CD4-positive, alpha-beta T cell treated with Interleukin-4 for 1 hour (primary cell): ENCODE measurements at regions not wholly inside any gene's neighbourhood (a gene's known extent, or its start where the extent isn't known, plus 50 kb on each side); places are given as distances from the start of the nearest gene placed in this dataset.
"Not testable (repeated sequence)": the region's sequence is repeated elsewhere in the genome, so short reads cannot be mapped to it uniquely, and the experiment has no call there.

Experiments
- DNase-seq, 2 donors: peaks; one replicate each; pipeline ENCODE4 v3.0.0-alpha.2; 2020 to 2022

DNA sequence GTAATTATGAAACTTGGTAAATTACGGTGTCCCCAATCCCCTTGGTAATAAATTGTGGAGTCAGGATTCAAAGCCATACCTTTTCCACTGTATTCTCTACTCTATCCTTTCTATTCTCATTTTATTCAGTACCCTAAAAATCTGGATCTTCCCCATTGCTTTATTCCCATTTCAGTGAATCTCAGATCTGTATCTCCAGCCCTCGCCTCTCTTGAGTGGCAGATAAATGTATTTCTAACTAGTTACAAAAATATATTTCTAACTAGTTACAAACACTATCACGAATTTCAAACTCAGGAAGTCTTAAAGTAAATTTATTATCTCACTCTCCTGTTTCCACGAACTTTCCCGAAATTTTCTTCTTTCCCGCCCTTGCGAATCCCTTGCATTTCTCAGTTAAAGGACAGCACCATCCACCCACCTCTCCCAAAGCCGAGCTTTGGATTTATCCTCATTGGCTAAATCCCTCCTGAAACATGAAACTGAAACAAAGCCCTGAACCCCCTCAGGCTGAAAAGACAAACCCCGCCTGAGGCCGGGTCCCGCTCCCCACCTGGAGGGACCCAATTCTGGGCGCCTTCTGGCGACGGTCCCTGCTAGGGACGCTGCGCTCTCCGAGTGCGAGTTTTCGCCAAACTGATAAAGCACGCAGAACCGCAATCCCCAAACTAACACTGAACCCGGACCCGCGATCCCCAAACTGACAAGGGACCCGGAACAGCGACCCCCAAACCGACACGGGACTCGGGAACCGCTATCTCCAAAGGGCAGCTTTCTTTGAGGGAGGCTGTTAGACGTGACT lies 164.3 kb upstream of the PABPC3 start:
- DNase-seq, result no peak

DNA sequence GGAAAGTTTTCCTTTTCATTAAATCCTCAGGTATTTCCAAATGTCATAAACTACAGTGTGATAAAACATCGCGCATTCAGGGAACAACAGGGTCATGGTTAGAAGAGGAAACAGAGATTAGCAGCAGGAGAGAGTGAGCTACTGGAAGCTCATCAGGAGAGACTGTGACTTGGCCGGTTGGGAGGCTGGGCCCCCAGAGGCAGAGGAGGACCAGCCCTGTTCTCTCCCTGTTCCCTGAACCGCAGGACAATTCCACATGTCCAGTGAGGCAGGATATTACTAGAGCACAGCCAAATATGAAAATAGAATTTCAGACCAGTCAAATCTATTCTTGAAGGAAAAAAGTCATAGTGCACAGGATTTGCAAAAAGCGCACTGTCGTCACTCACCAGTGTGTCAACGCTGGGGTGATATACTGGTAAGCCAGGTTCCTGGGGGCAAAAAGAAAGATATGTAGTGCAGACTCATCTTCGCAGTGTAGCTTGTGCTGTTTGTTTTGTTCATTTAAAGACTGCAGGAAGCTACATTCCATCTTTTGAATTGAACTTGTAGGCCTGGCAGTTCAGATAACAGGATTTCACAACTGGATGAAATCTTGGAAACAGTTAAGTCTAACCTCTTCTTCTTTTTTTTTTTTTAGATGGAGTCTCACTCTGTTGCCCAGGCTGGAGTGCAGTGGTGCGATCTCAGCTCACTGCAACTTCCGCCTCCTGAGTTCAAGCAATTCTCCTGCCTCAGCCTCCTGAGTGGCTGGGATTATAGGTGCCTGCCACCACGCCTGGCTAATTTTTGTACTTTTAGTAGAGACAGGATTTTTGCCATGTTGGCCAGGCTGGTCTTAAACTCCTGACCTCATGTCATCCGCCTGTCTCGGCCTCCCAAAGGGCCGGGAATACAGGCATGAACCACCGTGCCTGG lies 162.6 kb upstream of the PABPC3 start:
- not testable (repeated sequence) for DNase-seq

DNA sequence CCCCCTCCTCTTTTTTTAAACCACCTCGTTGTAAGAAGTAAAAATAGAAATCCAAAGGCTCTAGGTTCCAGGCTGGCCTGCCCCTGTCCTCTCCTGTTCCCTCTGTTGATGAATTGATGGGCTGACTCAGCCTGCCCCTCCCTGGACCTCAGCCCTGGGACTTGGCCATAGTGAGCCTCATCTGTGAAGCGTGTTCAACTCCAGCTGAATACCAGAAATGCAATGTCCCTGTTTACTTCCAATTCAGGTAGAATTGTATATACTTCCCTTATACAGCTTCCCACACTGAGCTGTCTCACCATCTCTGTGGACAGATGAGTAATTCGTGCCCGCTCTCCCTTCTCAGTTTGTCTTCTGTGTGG lies 161.9 kb upstream of the PABPC3 start:
- DNase-seq, result not testable (repeated sequence)

DNA sequence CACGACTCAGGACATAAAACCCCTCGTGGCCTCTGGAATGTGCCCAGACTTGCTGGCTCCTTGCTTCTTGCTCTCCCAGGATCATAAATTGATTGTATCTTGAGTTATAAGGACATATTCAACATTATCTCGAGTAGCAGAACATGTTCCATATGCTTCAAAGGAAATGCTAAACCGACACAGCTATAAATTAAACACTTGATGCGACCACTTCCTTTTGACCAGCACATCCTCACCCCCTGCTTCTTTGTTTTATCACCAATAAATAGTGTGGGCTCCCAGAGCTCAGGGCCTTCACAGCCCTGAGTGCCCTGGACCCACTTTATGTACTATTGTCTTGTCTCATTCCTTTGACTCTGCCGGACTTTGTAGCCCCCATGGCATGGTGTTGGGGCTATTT lies 157.0 kb upstream of the PABPC3 start:
- DNase-seq, result no peak

DNA sequence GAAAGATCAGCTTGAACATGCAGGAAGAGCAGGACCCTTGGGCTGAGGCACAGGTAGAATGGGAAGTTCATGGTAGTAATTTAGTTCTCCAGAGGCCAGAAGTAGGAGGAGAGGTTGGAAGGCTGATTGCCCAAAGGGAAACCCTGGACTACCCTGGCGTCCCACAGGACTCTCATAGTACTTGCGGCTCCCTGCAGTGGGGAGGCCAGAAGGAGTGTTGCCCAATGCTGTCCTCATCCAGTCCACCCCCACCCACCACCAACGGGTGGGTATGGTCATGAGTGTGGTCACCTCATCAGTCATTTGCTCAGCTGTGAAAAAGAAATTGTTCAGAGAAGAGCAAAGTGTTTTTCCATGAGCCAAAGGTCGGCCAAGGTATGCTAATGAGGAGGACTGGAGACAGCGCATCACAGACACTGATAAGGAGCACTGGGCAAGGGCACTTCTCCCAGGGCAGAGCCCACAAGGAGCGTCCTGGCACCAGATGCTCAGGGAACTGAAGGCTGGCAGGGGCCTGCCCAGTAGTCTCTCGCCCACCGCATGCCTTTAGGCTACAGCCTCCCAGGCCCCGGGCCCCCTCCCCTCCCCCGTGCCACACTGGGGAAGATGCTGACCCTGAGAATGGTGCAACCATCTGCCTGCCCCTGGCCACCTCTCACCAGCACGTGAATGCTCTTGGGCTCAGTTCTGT lies 154.8 kb upstream of the PABPC3 start:
- DNase-seq, result not testable (repeated sequence)

DNA sequence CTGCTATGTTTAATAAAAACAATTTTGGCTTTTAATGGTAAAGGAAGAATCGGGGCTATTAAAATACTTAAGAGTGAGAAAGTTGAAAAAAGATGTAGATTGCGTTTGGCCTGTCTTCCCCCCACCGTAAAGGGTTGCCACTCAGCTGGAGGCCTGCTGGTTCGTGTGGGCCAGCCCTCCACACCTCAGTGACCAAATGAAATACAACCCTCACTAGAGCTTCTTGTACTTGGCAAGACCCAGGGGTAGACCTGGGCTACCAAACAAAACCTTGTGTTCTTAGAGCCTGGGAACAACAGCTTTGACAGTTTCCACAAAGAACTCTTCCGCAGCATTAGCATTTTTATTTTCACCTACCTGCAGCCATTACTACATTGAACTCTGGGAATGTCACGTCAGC lies 152.8 kb upstream of the PABPC3 start:
- DNase-seq, result no peak

DNA sequence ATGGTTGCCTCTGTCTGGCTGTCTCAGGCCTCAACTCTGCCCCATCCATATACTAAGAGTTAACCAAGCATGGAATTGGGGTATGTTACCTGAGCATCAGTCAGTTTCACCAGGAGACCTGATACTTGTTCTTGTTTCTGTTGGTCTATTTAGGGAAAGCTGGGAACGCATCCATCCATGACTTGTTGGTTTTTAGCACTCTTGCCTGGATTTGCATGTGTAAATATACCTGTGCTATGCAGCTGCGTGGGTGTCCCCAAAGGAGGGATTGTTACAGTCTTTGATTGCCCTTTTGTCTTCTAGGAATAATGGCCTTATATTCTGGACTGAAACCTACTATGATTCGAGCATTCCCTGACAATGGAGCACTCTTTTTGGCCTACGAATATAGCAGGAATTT lies 151.9 kb upstream of the PABPC3 start:
- DNase-seq, result not testable (repeated sequence)

DNA sequence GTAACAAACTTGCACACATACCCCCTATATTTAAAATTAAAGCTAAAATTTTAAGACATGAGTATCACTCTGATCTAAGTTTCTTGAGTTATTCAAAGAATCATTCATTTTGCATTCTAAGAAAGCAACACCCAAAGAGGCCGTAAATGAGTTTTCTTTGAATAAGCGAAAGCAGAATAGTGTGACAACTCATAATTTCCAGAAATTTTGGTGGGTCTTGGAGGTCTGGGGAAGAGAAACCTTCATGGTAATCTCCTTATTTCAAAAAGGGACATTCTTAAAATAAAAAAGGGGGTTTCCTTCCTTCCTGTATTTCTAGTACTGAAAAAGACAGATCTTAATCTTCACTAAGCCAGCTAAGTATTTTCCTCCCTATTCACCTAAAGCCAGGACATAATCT lies 147.0 kb upstream of the PABPC3 start:
- DNase-seq, result not testable (repeated sequence)

DNA sequence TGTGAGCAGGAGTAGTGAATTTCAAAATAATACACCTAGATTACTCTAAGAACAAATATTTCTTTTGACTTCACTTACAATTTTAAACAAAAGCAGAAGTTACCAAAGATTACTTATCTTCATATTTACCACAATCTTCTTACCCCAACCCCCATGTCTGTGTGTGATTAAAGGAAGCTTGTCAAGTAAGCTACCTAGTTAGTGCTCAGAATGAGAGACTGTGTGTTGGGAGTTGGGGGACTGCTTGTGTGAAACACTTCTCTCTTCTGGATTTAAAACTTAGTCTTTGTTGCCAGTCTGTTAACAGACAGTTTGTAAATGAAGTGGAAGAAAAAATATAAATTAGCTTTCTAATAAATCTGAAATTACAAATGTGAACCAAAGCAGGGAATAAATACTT lies 145.3 kb upstream of the PABPC3 start:
- DNase-seq, result not testable (repeated sequence)

DNA sequence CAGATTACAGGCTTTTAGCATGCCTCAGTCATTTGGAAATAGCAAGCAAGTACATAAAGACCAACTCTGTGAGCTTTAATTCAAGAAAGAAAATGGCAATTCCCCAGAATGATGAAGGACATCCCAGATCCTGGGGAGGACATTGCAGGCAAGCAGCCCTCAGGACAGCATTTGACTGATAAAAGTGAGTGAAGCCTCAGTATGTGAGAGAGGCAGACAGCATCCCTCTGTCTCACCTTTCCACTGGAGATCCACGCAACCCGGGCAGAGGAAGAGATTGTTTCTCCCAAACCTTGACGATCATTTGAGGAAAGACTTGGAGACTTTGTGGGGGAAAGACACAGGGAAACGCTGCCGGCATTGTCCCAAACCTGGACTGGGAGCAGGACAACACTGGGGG lies 128.0 kb upstream of the PABPC3 start:
- not testable (repeated sequence) for DNase-seq

DNA sequence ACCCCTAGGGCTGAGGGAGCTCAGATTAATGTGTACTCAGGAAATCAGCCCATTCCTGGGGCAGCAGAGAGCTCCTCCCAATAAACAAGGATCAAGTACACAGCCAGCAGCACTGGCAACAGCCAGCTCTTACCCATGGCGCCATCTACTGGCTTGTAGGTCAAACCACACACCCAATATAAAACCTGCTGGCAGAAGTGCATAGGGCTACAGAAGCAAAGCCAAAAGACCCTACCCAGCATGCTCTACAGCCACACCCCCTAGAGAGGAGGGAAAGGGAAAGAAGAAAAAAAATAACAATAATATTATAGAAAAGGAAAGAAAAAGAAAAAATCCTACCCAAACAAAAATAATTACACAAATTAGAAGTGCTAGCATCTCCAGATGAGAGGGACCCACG lies 127.5 kb upstream of the PABPC3 start:
- DNase-seq, result peak in 1 of 2 donors; percentile 22

DNA sequence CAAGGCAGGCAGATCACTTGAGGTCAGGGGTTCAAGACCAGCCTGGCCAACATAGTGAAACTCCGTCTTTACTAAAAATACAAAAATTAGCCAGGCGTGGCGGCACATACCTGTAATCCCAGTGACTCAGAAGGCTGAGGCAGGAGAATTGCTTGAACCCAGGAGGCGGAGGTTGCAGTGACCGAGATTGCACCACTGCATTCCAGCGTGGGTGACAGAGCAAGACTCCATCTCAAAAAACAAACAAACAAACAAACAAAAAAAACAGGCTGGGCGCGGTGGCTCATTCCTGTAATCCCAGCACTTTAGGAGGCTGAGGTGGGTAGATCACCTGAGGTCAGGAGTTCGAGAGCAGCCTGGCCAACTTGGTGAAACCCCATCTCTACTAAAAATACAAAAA lies 122.8 kb upstream of the PABPC3 start:
- not testable (repeated sequence) for DNase-seq

DNA sequence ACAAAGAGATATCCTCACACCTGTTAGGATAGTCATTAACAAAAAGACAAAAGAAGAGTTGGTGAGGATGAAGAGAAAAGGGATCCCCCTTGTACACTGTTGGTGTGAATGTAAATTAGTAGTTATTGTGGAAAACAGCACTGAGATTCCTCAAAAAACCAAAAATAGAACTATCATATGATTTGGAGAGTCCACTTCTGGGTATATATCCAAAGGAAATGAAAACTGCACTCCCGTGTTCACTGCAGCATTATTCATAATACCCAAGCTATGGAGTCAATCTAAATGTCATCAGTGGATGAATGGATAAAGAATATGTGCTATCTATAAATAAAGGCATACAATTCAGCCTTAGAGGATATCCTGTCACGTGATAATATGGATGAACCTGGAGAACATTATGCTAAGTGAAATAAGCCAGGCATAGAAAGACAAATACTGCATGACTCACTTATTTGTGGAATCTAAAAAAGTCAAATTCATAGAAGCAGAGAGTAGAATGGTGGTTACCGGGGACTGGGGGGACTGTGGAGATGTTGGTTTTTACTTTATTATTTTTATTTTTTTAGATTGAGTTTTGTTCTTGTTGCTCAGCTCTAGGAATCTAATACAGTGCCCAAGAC lies 114.6 kb upstream of the PABPC3 start:
- not testable (repeated sequence) for DNase-seq

DNA sequence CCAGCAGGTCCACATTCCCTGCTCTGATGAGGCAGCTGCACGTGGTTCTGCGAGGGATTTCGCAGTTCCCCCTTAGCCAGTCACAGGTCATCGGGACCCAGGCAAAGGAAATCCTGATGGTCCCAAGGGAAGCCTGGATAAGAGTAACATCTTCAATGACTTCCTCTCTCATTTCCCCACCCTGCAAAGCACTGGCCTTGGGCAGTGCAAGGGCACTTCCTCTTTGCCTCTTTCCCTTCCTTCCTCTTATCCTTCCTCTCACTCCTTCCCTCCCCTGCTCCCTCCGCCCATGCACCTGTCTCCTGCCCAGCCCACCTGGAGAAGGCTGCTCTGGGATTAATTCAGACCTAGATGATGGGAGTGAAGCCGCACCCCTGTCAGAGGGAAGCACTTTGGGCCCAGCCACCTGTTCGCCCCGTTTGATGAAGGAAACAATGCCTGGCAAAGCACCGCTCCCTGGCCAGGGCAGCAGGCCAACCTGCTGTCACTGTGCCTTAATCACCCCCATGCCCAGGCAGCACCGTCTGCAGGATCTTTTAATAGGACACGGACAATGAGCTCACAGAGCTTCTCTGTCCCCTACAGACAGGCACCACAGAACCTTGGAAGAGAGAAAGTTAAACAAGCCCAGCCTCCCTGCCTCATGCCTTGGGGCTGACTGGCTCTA lies 113.5 kb upstream of the PABPC3 start:
- no peak for DNase-seq

DNA sequence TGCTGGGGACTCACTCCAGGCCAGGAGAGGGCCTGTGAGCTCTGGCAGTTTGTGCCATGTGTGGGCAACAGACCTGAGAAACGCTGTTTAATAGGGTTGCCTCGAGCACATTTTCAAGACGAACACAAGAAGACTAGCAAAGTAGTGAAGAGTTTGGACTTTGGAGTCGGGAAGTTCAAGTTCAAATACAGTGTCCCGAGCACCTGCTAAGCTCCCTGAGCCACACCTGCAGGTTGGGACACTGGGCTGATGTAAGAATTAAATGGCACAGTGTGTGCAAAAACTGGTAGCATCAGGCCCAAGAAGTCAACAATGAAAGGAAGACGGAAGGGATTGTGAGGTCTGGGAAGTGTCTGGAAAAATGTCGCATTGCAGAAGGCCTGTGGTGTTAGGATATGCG lies 112.8 kb upstream of the PABPC3 start:
- no peak for DNase-seq

DNA sequence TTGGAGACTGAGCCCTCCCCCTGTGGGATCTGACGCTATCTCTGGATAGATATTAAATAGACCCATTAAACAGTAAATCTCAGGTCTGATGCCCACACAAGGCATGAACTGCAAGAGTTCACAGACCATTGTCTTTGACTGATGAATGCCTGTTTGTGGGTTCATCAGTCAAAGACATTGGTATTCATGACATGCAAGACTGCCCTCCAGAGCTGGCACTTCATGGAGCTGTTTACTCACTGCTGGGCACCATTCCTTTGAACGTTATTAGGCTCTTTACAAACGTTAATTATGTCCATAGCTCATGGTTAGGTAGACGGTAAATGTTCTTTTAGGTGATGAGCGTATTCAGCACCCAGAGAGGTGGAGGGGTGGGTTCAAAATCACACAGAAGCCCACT lies 111.8 kb upstream of the PABPC3 start:
- DNase-seq, result no peak

DNA sequence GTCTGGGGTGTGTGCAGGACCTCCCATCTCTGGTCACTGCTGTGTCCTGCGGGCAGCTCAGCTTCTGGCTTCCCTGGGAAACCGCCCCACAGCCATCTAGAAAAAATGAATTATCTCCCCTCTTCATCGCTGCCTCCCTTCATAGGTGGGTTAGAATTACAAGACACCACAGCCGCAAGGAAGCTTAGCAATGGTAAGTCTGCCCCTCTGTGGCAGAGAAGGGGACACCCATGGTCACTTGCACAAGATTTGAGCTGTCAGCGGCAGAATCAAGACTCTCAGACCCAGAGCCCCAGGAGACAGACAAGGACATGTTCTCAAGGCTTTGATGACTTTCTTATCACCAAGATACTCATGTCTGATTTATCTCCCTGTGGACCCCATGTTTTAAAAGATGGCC lies 110.8 kb upstream of the PABPC3 start:
- no peak for DNase-seq

DNA sequence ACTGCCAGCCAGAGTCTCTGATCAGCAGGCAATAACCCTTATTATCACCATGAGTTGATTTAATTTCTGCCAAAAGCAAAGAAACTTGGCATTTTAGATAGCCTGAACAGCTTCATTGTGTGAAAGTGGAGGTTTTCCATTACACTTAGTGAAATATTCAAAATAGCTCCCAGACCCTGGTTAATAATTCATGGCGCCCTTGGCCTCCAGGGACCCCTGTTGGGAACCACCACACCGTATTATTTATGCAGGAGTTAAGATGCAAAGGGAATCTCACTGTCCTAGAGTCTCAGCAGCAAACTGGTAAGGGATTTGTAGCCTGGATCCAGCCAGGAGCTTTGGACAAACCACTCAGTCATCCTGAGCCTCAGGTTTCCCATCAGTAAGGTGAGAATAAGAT lies 110.0 kb upstream of the PABPC3 start:
- DNase-seq, result no peak

DNA sequence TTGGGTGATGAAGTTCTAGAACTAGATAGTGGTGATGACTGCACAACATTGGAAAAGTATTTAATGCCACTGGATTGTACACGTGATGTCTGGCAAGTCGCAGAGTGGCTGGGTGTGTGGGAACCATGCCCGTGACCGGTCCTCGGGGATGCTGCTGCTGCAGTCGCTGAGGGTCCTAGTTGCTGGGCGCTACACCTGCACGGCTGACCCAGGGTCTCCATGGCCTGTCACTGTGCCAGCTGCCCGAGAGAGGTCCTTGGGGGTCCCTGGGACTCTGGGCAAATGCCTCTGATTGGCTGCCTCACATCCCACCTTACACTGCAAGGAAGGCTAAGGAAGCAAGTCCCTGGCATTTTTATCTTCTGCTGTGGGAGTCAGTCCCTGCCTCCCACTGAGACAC lies 109.1 kb upstream of the PABPC3 start:
- no peak for DNase-seq

DNA sequence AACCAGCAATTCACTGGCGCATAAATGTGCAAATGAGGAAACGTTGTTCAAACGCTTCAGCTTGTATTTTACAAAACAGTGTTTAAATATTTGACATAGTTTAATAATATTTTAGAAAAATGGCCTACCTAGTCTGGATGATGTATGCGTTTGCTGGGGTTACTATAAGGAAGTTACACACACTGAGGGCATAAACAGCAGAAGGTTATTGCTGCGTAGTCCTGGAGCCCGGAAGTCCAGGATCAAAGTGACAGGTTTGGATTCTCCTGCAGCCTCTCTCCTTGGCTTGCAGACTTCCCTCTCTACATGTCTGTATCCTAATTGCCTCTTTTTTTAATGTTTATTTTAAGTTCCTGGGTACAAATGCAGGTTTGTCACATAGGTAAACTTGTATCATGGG lies 106.0 kb upstream of the PABPC3 start:
- not testable (repeated sequence) for DNase-seq

DNA sequence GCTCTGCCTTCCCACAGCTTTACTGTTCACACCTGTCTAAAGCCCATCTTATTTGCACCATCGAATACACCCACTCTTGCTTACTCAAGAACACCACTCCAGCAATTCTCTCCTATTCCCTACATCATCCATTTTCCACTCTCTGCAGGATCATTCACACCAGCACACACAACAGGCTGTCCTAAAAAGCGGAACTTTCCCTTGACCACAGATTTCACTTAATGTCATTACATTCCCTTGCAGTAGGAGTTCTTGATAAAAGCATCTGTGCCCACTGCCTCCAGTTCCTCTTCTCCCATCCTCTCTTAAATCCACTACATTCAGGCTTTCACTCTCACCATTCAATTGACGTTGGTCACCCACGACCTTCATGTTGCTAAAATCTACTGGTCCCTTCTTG lies 103.0 kb upstream of the PABPC3 start:
- not testable (repeated sequence) for DNase-seq

DNA sequence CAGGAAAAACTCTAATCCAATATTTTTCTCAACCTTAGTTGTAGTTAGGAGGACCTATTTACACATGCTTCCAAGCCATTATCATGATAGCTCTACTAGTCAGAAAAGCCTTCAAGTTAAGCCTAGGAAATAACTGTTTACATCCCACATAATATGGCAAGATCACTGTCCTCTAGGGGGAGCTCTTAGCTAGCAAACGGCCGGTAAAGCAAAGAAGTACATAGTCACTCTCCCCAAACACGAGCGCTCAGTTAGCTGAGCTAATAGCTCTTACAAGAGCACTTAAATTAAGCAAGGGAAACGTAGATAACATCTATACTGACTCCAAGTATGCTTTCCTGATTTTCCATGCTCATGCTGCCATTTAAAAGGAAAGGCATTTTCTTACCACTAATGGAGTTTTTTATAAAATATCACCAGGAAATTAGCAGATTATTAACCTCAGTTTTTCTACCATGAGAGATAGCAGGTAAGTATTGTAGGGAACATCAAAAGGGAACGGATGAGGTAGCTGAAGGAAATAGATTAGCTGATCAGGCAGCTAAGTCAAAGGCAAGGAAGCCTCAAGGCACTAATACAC lies 100.6 kb upstream of the PABPC3 start:
- peak; percentile 53 to 69 for DNase-seq
